ENCODE measurements at regions not wholly inside any gene's neighbourhood (a gene's known extent, or its start where the extent isn't known, plus 50 kb on each side); places are given as distances from the start of the nearest gene placed in this dataset.
"Not testable (repeated sequence)": the region's sequence is repeated elsewhere in the genome, so short reads cannot be mapped to it uniquely, and the experiment has no call there.

- DNase-seq: no peak
These were observed 680.8 kb downstream of the SLITRK1 start for GRCh38 chr13:83201506-83201905.

DNA sequence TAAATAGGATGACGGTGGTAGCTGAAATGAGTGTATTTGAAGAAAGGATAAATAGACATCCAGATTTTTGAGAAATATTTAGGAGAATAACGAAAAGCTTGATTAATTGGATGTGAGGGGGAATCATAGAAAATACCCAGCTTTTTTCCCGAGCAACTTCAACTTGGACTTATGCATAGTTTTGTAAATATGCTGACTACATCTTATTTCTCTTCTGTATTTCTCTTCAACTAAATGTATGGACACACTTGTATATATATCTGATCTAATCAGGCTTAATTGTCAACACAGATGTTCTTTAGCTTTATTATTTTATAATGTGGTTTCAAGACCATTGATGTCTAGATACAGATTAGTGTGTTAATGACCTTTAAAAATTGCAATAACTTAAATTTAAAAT is 685.0 kb downstream of the SLITRK1 start:
- DNase-seq: no peak

GRCh38 chr13:83190020-83190419 is 692.3 kb downstream of the SLITRK1 start:
- DNase-seq: no peak

- peak; percentile 38 for DNase-seq
These were observed 697.5 kb downstream of the SLITRK1 start for GRCh38 chr13:83184819-83185218.

DNA sequence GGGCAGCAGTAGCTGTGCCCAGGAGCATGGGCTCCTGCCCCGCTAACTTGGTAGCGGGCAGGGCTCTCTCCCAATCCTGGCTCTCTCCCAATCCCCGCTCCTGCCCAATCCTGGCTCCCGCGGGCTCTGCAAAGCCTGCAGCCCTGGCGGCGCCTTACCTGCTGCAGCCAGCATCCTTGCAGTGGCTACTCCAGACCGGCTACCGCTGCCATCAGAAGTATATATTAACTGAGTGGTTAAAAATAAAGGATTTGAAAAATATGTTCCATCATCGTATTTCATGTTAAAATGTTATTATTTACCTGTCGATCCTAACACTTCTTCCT is 698.2 kb downstream of the SLITRK1 start:
- no peak for DNase-seq

DNA sequence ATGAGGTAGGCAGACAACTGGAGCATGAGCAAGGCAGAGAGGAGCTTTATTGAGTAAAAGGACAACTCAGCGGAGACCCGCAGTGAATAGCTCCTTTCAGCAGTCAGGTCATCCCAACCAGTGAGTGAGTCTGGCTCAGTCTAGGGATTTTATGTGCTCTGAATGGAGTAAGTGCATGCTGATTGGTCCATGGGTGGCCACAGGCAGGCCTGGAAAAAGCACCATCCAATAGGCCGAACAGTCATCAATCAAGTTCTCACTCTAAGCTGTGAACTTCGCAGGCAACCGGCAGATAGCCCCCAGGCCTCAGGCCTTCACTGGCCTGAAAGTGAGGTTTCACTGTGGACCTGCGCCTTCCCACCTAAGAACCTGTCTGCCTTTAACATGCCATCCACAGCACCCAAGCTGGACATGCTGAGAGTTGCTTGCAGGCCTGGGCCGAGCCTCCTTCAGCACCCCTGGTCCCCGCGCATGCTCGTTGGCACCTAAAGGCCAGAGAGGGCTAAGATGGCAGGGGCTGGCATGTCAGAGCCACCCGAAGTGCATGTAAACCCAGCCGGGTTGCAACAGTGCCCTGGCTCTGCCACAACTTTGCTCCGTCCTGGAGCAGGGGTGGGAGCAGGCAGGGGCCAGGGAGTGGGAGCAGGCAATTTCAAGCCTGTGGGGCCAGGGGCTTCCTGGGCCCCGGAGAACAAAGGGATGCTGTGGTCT is 698.7 kb downstream of the SLITRK1 start:
- no peak for DNase-seq

DNA sequence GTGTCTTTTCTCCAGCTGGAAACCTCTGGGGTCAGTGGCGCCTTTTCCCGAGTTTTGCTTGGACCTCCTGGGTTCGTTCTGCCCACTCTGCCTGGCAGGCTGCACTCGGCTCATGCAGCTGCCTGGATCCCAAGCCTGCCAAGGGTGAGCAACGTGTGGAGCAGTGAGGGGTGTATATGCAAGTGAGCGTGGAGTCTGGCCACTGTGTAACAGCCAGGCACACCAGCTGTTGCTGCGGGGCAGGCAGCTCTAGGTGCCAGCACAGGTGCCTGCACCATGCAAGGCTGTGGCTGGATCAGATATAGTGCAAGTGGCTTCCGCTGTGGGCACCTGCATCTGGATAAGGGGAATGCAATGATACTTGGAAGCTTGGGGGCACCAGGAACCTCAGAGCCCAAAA is 699.4 kb downstream of the SLITRK1 start:
- no peak for DNase-seq

DNA sequence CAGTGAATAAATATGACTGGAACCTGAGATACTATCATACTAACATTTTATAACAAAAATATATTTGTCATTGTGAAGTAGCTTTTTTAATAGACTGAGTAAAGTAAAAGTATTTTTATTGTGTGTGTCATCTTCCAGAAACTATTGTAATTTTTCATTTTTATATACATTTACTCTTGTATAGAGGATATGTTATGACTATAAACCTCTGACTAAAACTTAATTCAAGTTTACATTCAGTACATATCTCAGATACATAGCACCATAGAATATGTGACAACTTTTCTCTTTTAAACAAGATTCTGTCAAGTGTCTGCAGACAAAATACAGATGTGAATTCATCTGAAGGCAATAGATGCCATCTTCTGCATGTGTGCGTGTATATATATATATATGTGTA is 704.3 kb downstream of the SLITRK1 start:
- no peak for DNase-seq

DNA sequence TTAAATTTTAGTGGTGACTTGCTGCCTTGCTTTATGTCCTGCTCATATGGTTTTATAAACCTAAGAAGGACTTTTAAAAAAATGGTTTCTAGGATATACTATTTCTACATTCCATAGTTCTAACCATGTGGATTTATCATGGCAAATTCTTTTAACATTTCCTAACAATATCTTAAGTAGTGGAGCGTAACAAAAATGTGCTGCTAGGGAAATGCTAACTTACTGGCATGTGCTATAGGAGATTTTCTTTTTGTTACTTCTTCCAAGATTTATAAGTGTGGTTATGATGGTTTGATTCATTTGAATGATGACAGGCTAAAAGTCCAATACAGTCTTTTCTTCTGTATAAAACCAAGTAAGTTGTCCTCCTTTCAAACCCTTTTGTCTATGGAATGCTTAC is 713.7 kb downstream of the SLITRK1 start:
- peak; percentile 42 for DNase-seq

DNA sequence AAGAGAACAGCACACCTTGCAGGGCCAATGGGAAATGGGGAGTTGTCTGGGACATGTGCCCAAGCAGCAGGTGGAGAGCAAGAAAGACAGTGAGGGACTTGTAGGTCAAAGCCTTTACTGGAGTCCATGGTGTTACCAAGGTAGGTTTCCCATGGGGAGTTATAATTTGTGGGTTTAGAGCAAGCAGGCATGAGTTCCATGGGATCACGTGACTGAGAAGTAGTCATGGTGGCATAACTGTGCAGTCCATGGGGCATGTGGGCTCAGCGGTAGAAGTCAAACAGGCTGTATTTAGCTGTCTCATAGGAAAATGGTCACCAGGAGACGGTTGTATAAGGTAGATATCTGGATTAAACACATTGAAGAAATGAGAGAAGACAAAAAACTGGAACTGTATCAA is 715.1 kb downstream of the SLITRK1 start:
- no peak for DNase-seq

- DNase-seq: no peak
These were observed 715.7 kb downstream of the SLITRK1 start for GRCh38 chr13:83166550-83166949.

DNA sequence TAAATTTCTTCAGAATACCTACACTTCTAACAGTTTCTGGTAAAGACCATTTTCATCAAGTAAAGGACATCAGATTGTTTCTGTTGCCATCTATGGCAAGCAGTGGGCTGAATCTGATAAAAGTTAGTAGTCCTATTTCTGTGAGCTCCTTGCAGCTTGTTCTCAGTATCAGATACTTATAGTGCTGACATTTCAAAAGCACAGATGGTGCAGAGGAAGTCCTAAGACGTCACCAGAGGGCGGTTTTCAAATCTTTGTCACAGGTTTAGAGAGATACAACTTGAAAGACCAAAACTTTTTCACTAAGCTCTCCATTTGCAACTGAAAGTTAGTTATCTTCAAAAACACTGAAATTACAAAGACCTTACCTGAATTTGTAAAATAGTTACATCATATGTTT is 719.8 kb downstream of the SLITRK1 start:
- no peak for DNase-seq

- no peak for DNase-seq
These were observed 728.4 kb downstream of the SLITRK1 start for GRCh38 chr13:83153848-83154247.

DNA sequence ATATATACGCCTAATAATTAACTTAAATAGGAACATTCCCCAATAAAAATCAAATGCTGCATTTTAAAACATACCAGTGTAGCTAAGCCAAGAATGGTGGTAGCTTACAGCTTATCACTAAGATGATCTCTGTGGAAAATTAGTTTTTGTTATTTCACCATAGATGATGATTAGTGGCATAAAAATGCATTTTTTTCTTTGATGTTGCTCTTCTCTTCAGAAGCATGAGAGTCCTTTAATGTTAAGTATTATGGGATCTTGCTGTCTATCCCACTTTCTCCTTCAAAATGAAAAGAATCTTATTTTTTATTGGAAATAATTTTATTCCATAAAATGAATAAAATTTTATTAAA is 731.0 kb downstream of the SLITRK1 start:
- DNase-seq: peak; percentile 22

DNA sequence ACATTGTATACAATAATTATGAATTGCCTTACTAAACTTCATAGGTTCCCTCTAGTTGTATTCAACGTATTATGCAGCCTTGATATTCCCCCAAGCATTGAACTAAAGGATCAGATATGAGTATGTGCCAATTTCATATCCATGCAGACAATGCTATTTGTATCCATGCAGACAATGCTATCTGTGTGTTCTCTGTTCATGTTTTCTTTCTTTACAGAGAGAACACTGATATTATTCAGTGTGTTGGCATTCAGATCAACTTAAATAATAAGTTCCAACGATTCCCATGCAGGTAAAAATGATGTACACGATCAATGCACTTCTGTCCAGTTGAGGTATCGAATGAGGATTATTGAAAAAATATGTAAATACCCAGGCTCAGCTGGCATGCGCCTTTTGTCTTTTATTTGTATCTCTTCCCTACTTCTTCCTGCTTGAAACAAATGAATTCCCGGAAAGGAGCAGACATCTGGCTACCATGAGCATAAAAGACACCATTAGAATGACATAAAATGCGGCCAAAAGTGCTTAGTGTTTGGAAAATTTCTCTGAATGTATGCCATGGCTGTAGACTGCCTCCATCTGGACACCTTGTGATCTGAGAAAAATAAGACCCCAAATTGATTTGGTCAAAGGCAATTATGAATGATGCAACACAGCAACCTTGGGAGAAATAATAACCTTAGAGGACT is 731.5 kb downstream of the SLITRK1 start:
- peak; percentile 3 for DNase-seq

GRCh38 chr13:83136660-83137059 is 745.6 kb downstream of the SLITRK1 start:
- DNase-seq: no peak

DNA sequence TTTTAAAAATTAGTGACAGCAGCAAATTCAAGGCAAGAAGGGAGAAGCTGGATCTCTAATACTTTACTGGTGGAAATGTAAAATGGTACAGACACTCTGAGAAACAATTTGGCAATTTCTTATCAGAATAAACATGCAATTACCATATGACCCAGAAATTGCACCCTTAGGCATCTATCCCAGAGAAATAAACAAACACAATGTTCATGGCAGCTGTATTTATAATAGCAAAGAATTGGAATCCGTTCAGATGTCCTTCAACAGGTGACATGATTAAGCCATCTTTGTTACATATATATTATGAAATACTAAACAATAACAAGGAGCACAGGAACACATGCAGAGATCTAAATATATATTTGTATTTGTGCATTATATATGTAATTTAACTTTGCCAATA is 756.5 kb downstream of the SLITRK1 start:
- DNase-seq: no peak

DNA sequence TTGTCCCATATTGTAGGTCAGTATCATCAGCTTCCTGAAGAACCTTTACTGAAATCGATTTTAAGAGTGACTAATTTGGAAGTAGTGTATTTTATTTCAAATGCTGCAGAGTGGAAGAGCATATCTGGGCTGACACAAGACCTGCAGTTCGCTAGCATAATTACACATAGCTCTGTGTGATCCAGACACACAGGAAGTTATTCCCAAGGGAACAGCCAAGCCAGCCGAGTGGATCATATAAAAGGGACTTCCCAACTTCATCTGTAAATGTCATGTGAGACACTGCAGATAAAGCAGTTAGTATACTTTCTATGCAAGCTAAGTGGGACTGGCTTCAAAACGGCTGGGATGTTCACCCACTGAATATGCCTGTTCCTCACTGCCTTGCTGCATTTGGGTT is 760.4 kb downstream of the SLITRK1 start:
- peak; percentile 9 for DNase-seq

GRCh38 chr13:83117046-83117445 is 765.2 kb downstream of the SLITRK1 start:
- DNase-seq: no peak

DNA sequence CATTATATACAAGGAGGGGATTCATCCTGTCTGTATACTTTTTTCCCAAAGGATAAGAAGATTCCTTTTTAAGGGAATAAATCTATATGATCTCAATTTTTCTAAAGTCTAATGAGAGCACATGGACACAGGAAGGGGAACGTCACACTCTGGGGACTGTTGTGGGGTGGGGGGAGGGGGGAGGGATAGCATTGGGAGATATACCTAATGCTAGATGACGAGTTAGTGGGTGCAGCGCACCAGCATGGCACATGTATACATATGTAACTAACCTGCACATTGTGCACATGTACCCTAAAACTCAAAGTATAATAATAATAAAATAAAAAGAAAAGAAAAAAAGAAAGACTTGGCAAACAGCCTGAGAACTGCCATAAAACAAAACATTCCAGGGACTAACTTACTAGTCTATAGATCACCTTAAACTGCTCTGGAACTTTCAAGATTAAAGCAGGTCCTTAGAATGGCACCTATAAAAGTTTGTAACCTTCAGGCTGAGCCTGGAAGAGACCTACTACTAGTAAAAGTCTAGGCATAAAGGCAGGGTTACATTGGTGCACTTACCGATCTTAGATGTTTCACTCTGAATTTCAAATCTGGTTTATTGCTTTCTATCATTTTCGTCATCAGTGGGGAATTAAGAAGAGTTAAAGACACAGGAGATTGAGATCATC is 780.6 kb downstream of the SLITRK1 start:
- not testable (repeated sequence) for DNase-seq

DNA sequence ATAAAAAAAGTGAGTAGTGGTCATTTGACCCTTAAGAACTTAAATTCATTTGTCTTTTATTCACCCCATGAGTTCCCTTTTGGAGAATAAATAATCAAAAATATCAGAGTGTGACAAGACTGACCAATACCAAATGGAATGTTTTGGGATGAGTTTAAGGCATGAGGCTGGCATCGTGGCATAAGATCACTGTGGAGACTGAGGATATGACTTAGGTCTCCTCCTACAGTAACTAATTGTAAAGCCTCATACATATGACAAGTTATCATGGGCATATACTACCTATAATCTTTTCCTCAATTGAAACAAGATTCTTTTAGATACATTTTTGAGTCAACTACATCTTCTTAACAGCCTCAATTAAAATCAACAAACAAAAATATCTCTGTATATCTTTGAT is 782.0 kb downstream of the SLITRK1 start:
- DNase-seq: no peak

DNA sequence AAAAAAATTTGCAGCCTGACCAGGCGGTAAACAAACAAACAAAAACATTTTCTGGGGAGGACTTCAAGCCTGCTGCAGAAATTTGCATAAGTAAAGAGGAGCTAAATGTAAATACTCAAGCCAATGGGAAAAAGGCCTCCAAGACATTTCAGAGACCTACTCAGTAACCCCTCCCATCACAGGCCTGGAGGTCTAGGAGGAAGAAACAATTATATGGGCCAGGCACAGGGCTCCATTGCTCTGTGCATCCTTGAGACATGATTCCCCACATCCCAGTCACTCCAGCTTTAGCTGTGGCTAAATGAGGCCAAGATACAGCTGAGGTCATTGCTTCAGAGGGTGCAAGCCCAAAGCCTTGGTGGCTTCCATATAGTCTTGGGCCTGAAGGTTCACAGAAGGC is 793.4 kb downstream of the SLITRK1 start:
- DNase-seq: no peak

DNA sequence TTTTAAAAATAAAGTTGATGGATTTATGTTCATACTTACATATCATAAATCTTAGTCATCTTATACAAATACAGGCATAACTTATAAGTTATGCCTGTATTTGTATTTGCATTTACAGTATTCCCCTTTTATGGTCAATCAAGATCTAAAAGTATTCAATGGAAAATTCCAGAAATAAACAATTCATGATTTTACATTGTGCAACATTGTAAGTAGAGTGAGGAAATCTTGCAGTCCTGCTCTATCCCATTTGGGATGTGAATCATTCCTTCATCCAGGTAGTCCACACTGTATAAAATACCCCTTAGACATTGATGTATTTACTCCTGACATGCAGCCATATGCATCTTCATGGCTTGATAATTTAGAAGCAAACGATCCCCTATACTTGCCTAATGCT is 795.3 kb downstream of the SLITRK1 start:
- DNase-seq: no peak

DNA sequence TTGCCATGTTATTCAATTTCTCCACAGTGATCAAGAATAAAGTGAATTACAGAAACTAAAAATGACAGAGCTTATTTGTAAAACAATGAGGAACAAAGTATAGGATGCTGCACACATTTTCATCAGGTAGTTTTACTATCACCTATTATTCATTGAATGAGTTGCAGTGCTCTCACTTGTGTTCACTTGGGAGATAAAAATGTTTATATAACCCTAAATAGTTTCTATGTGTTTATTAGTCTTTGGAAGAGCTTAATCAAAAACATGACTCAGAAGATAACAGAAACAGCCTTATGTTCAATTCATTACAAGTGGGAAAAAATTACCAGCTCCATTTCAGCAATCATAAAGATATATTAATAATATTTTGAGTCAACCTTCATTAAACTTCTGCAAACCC is 796.2 kb downstream of the SLITRK1 start:
- DNase-seq: no peak
